Common myeloid progenitor, CD34-positive (primary cell): ENCODE measurements at regions not wholly inside any gene's neighbourhood (a gene's known extent, or its start where the extent isn't known, plus 50 kb on each side); places are given as distances from the start of the nearest gene placed in this dataset.

Source experiments
- CTCF ChIA-PET: fragments of 350-600 bp; sonication (Branson Sonifier 250); formaldehyde crosslinking; loops from one replicate; lab custom pipeline; 2021; ENCODE audit warnings: antibody characterized with exemption; lab: Charles Lee
- POLR2A ChIA-PET: fragments of 350-600 bp; sonication (Branson Sonifier 250); formaldehyde crosslinking; loops from one replicate; lab custom pipeline; 2021; ENCODE audit warnings: antibody characterized with exemption; lab: Charles Lee
- DNase-seq, 3 donors: peaks; one replicate each; pipeline versions ENCODE4 v3.0.0 to v3.0.0-alpha.2; 2013
- H3K27ac ChIP-seq, 2 experiments: 1 replicate in 1 of 2; 2 replicates in 1 of 2; pipeline ENCODE4 v1.7.0; 2013; ENCODE audit warnings: inconsistent platforms in 2 of 2, low read length in 2 of 2, mild to moderate bottlenecking in 2 of 2, low read depth in 1 of 2, moderate library complexity in 1 of 2; ENCODE audit not compliant: severe bottlenecking in 2 of 2, insufficient read depth in 1 of 2, poor library complexity in 1 of 2
- H3K27me3 ChIP-seq, 5 experiments: replicated peaks in 2 of 5; 1 replicate in 3 of 5; 2 replicates in 2 of 5; pipeline versions ENCODE4 v1.6.1 to v1.7.0; 2013; ENCODE audit warnings: low read length in 4 of 5, mild to moderate bottlenecking in 2 of 5, moderate library complexity in 2 of 5, inconsistent platforms in 1 of 5; ENCODE audit not compliant: insufficient read depth in 5 of 5, control insufficient read depth in 4 of 5
- H3K36me3 ChIP-seq, 4 experiments: 1 replicate in 2 of 4; 2 replicates in 2 of 4; pipeline versions ENCODE4 v1.6.1 to v1.7.0; 2013; ENCODE audit warnings: low read length in 3 of 4, control low read depth in 1 of 4, mild to moderate bottlenecking in 1 of 4; ENCODE audit not compliant: control insufficient read depth in 4 of 4, insufficient read depth in 4 of 4
- H3K4me1 ChIP-seq, 4 experiments: 1 replicate in 3 of 4; 2 replicates in 1 of 4; pipeline versions ENCODE4 v1.6.1 to v1.7.1; 2013; ENCODE audit warnings: low read length in 3 of 4, mild to moderate bottlenecking in 3 of 4, control low read depth in 1 of 4, inconsistent platforms in 1 of 4, moderate library complexity in 1 of 4; ENCODE audit not compliant: control insufficient read depth in 4 of 4, insufficient read depth in 4 of 4; ENCODE audit errors: control extremely low read depth in 1 of 4
- H3K4me3 ChIP-seq, 7 experiments: 1 replicate in 4 of 7; 2 replicates in 3 of 7; pipeline versions ENCODE4 v1.5.1 to v1.7.0; 2013; ENCODE audit warnings: mild to moderate bottlenecking in 7 of 7, low read length in 6 of 7, moderate library complexity in 6 of 7, inconsistent platforms in 2 of 7, low read depth in 2 of 7, control low read depth in 1 of 7; ENCODE audit not compliant: insufficient read depth in 4 of 7, control insufficient read depth in 1 of 7; ENCODE audit errors: extremely low read depth in 1 of 7
- H3K9me3 ChIP-seq, 5 experiments: 1 replicate in 4 of 5; 2 replicates in 1 of 5; pipeline versions ENCODE4 v1.6.1 to v1.7.1; 2013; ENCODE audit warnings: low read length in 4 of 5, mild to moderate bottlenecking in 2 of 5, inconsistent platforms in 1 of 5, low read depth in 1 of 5, moderate library complexity in 1 of 5; ENCODE audit not compliant: control insufficient read depth in 4 of 5, insufficient read depth in 2 of 5; ENCODE audit errors: control extremely low read depth in 1 of 5
- WGBS: methylation state at CpG from one replicate; pipeline ENCODE4 v1.1.5; 2013; ENCODE audit not compliant: insufficient coverage; 5-methylcytosine and 5-hydroxymethylcytosine counted together

GRCh38 chr7:110264288-110264687 lies 826.6 kb upstream of the LRRN3 start:
- ChIA-PET POLR2A (interaction anchor here (0.6 kb wide), 1 partner anchor 138 kb away, joined by 3 read pairs; no protein-coding TSS in a partner anchor), CTCF (interaction anchor here (0.6 kb wide), 2 partner anchors 1003 to 1227 kb away, joined by 3 read pairs; no protein-coding TSS in a partner anchor)
- 96% methylated on average over 4 of the region's 5 CpGs for whole genome bisulfite sequencing

GRCh38 chr7:110281362-110281761 lies 809.6 kb upstream of the LRRN3 start:
- H3K4me3 ChIP-seq, result no peak overlapping the region
- DNase-seq, result no peak
- no peaks in the 10 kb centered on the region for H3K36me3 ChIP-seq
- ChIA-PET CTCF (no interaction called here), POLR2A (no interaction called here)
- no peaks in the 10 kb centered on the region for H3K27me3 ChIP-seq
- no peaks in the 10 kb centered on the region for H3K9me3 ChIP-seq
- WGBS, result 86% methylated on average over 3 of the region's 4 CpGs
- H3K27ac ChIP-seq, result no peak overlapping the region
- no peaks in the 10 kb centered on the region for H3K4me1 ChIP-seq

More at GRCh38 chr7:110264288-110264687, 826.6 kb upstream of the LRRN3 start:
- Histone ChIP-seq H3K4me1 (no peaks in the 10 kb centered on the region), H3K36me3 (no peaks in the 10 kb centered on the region), H3K9me3 (no peaks in the 10 kb centered on the region), H3K27me3 (no peaks in the 10 kb centered on the region), H3K27ac (no peak overlapping the region), H3K4me3 (no peak overlapping the region)
- DNase-seq, result no peak

GRCh38 chr7:110283056-110283455 lies 807.9 kb upstream of the LRRN3 start:
- WGBS, result 100% methylated on average over 1 of the region's 2 CpGs
- H3K27me3 ChIP-seq, result no peaks in the 10 kb centered on the region
- H3K4me3 ChIP-seq, result no peak overlapping the region
- ChIA-PET CTCF (no interaction called here), POLR2A (no interaction called here)
- H3K36me3 ChIP-seq, result no peaks in the 10 kb centered on the region
- no peak for DNase-seq
- no peak overlapping the region for H3K27ac ChIP-seq
- no peaks in the 10 kb centered on the region for H3K4me1 ChIP-seq
- no peaks in the 10 kb centered on the region for H3K9me3 ChIP-seq

- Histone ChIP-seq H3K4me3 (no peak overlapping the region), H3K27ac (no peak overlapping the region), H3K9me3 (no peaks in the 10 kb centered on the region), H3K4me1 (no peaks in the 10 kb centered on the region), H3K27me3 (no peaks in the 10 kb centered on the region), H3K36me3 (no peaks in the 10 kb centered on the region)
- DNase-seq, result no peak
- WGBS, result no CpG with 5 or more reads among the region's 2 CpGs
- ChIA-PET POLR2A (no interaction called here), CTCF (no interaction called here)
Observed at GRCh38 chr7:110291430-110291829, 799.5 kb upstream of the LRRN3 start.

GRCh38 chr7:110296321-110296720 lies 794.6 kb upstream of the LRRN3 start:
- no peaks in the 10 kb centered on the region for H3K27me3 ChIP-seq
- no peaks in the 10 kb centered on the region for H3K4me1 ChIP-seq
- POLR2A ChIA-PET, result no interaction called here
- no CpG with 5 or more reads among the region's 1 CpG for WGBS
- no peak for DNase-seq
- no peaks in the 10 kb centered on the region for H3K9me3 ChIP-seq
- H3K27ac ChIP-seq, result no peak overlapping the region
- H3K4me3 ChIP-seq, result no peak overlapping the region
- CTCF ChIA-PET, result no interaction called here
- no peaks in the 10 kb centered on the region for H3K36me3 ChIP-seq

- Histone ChIP-seq H3K27me3 (no peaks in the 10 kb centered on the region), H3K4me3 (no peak overlapping the region), H3K27ac (no peak overlapping the region), H3K36me3 (no peaks in the 10 kb centered on the region), H3K4me1 (no peaks in the 10 kb centered on the region), H3K9me3 (peaks cover 0 to 4% (median 2%) of the 10 kb centered on the region in 5 experiments)
- POLR2A ChIA-PET, result no interaction called here
- CTCF ChIA-PET, result no interaction called here
- DNase-seq, result no peak
- no CpG with 5 or more reads among the region's 1 CpG for WGBS
Observed at GRCh38 chr7:110307776-110308175, 783.2 kb upstream of the LRRN3 start.

GRCh38 chr7:110308791-110309190 lies 782.1 kb upstream of the LRRN3 start:
- no peak overlapping the region for H3K27ac ChIP-seq
- H3K9me3 ChIP-seq, result peaks cover 0 to 4% (median 2%) of the 10 kb centered on the region in 5 experiments
- 100% methylated on average over 4 of the region's 5 CpGs for WGBS
- H3K36me3 ChIP-seq, result no peaks in the 10 kb centered on the region
- no peak overlapping the region for H3K4me3 ChIP-seq
- ChIA-PET CTCF (interaction anchor here (0.6 kb wide), 1 partner anchor 10 kb away, joined by 3 read pairs; no protein-coding TSS in a partner anchor), POLR2A (no interaction called here)
- H3K27me3 ChIP-seq, result no peaks in the 10 kb centered on the region
- H3K4me1 ChIP-seq, result no peaks in the 10 kb centered on the region
- DNase-seq, result no peak
